ENCODE measurements at regions not wholly inside any gene's neighbourhood (a gene's known extent, or its start where the extent isn't known, plus 50 kb on each side); places are given as distances from the start of the nearest gene placed in this dataset.

DNA sequence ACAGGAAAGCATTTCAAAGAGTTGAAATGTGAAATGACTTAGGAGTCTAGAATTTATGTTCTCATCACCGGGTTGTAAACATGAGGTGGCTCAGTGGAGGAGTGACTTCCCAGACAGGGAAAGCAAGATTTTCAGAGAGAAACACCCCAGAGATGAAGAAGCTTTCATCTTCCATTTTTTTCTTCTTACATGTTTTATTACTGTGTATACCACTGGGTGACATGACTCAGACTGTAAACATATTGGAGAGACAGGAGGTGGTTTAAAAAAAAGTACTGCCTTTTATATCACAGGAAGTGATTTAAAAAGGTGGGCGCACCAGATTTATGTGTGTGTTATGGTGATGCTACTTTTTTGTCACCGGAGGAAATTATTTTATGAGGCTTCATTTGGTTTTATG, 209.1 kb upstream of the TUT7 start:
- Histone ChIP-seq H2AFZ (ENCODE audit: low read length) (no peak overlapping the region), H3K9me3 (ENCODE audit: control insufficient read depth, insufficient read depth, low read depth, low read length) (no peaks in the 10 kb centered on the region), H3K9ac (ENCODE audit: insufficient read depth, low read length) (no peak overlapping the region)

DNA sequence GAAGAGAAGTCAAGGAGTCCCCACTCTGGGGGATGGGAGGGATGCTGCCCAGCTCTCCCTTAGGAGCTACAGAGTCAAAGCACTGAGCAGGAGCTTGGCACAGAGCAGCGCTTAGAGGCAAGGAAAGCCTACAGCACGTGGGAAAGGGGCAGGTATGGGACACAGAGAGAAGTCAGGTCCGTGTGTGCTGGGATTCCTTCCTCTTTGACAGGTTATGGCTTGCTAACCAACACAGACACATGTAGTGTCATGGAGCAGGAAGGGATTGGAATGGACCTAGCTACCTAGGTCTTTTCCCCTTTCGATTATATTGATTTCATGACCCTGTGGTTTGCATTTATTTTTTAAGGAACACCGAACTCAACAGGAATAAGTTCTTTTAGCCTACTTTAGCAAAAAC, 208.5 kb upstream of the TUT7 start:
- DNase-seq (ENCODE audit: low read depth in 2 of 2) = no peak
- H2AFZ ChIP-seq (ENCODE audit: low read length) = no peak overlapping the region
- H3K79me2 ChIP-seq (ENCODE audit: control insufficient read depth, insufficient read depth, low read length) = no peaks in the 10 kb centered on the region
- H4K20me1 ChIP-seq (ENCODE audit: control insufficient read depth, extremely low read depth, insufficient read depth, low read length) = no peaks in the 10 kb centered on the region
- H3K9ac ChIP-seq (ENCODE audit: insufficient read depth, low read length) = no peak overlapping the region
- no peaks in the 10 kb centered on the region for H3K27me3 ChIP-seq (ENCODE audit: control insufficient read depth, insufficient read depth, low read length)
- H3K4me1 ChIP-seq (ENCODE audit: control insufficient read depth, extremely low read depth, insufficient read depth, low read length) = no peaks in the 10 kb centered on the region
- H3K4me3 ChIP-seq (replicated peaks in 1 of 4; ENCODE audit: control extremely low read depth in 1 of 4, insufficient read depth in 1 of 4, low read depth in 3 of 4, low read length in 4 of 4) = no peak overlapping the region
- H3K4me2 ChIP-seq (ENCODE audit: extremely low read depth, insufficient read depth, low read length) = no peak overlapping the region
- no peak overlapping the region for H3K27ac ChIP-seq (ENCODE audit: insufficient read depth, low read length)
- H3K36me3 ChIP-seq (ENCODE audit: control insufficient read depth, insufficient read depth, low read length) = no peaks in the 10 kb centered on the region
- TF ChIP-seq, protein P1, sequence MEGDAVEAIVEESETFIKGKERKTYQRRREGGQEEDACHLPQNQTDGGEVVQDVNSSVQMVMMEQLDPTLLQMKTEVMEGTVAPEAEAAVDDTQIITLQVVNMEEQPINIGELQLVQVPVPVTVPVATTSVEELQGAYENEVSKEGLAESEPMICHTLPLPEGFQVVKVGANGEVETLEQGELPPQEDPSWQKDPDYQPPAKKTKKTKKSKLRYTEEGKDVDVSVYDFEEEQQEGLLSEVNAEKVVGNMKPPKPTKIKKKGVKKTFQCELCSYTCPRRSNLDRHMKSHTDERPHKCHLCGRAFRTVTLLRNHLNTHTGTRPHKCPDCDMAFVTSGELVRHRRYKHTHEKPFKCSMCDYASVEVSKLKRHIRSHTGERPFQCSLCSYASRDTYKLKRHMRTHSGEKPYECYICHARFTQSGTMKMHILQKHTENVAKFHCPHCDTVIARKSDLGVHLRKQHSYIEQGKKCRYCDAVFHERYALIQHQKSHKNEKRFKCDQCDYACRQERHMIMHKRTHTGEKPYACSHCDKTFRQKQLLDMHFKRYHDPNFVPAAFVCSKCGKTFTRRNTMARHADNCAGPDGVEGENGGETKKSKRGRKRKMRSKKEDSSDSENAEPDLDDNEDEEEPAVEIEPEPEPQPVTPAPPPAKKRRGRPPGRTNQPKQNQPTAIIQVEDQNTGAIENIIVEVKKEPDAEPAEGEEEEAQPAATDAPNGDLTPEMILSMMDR (conservative IDR thresholded peaks at IDR 0.05 in 1 of 2, IDR thresholded peaks at IDR 0.05 in 1 of 2; ENCODE audit: low read depth in 1 of 2, low read length in 2 of 2) = no peak
- no peak for TF ChIP-seq EZH2 (IDR thresholded peaks at IDR 0.05; ENCODE audit: low read length, missing control alignments)
- no peaks in the 10 kb centered on the region for H3K9me3 ChIP-seq (ENCODE audit: control insufficient read depth, insufficient read depth, low read depth, low read length)

More for the DNA sequence above, 209.1 kb upstream of the TUT7 start:
- Histone ChIP-seq H3K4me3 (replicated peaks in 1 of 4; ENCODE audit: control extremely low read depth in 1 of 4, insufficient read depth in 1 of 4, low read depth in 3 of 4, low read length in 4 of 4) (no peak overlapping the region), H3K4me2 (ENCODE audit: extremely low read depth, insufficient read depth, low read length) (no peak overlapping the region), H4K20me1 (ENCODE audit: control insufficient read depth, extremely low read depth, insufficient read depth, low read length) (no peaks in the 10 kb centered on the region), H3K4me1 (ENCODE audit: control insufficient read depth, extremely low read depth, insufficient read depth, low read length) (no peaks in the 10 kb centered on the region), H3K27me3 (ENCODE audit: control insufficient read depth, insufficient read depth, low read length) (no peaks in the 10 kb centered on the region), H3K36me3 (ENCODE audit: control insufficient read depth, insufficient read depth, low read length) (no peaks in the 10 kb centered on the region), H3K79me2 (ENCODE audit: control insufficient read depth, insufficient read depth, low read length) (no peaks in the 10 kb centered on the region), H3K27ac (ENCODE audit: insufficient read depth, low read length) (no peak overlapping the region)
- TF ChIP-seq EZH2 (IDR thresholded peaks at IDR 0.05; ENCODE audit: low read length, missing control alignments) = no peak
- TF ChIP-seq, protein P1 (conservative IDR thresholded peaks at IDR 0.05 in 1 of 2, IDR thresholded peaks at IDR 0.05 in 1 of 2; ENCODE audit: low read depth in 1 of 2, low read length in 2 of 2) = no peak
- peak; percentile 15 to 26 for DNase-seq (ENCODE audit: low read depth in 2 of 2)

DNA sequence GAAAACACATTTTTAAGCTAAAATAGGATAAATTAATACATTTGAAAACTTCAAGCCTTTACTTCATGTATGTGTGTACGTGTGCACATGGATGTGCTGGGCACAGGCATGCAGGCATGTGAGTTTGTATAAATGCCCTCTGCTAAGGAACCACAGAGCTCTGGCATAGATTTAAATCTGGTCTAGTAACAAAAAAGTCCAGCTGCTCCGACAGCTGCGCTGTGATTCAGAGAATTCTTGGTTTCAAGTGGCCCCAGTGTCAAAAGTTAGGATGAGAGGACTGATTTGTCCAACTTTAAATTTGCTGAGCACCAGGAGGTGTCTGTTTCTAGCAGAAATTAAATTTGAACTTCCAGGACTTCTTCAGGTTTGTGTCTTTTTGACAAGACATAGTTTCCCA, 203.7 kb upstream of the TUT7 start:
- no peaks in the 10 kb centered on the region for H4K20me1 ChIP-seq (ENCODE audit: control insufficient read depth, extremely low read depth, insufficient read depth, low read length)
- H3K36me3 ChIP-seq (ENCODE audit: control insufficient read depth, insufficient read depth, low read length) = no peaks in the 10 kb centered on the region
- no peak overlapping the region for H3K4me3 ChIP-seq (replicated peaks in 1 of 4; ENCODE audit: control extremely low read depth in 1 of 4, insufficient read depth in 1 of 4, low read depth in 3 of 4, low read length in 4 of 4)
- H3K79me2 ChIP-seq (ENCODE audit: control insufficient read depth, insufficient read depth, low read length) = no peaks in the 10 kb centered on the region
- H3K4me2 ChIP-seq (ENCODE audit: extremely low read depth, insufficient read depth, low read length) = no peak overlapping the region
- H3K27me3 ChIP-seq (ENCODE audit: control insufficient read depth, insufficient read depth, low read length) = no peaks in the 10 kb centered on the region
- DNase-seq (ENCODE audit: low read depth in 2 of 2) = no peak
- no peaks in the 10 kb centered on the region for H3K4me1 ChIP-seq (ENCODE audit: control insufficient read depth, extremely low read depth, insufficient read depth, low read length)
- no peaks in the 10 kb centered on the region for H3K9me3 ChIP-seq (ENCODE audit: control insufficient read depth, insufficient read depth, low read depth, low read length)
- no peak overlapping the region for H2AFZ ChIP-seq (ENCODE audit: low read length)
- H3K9ac ChIP-seq (ENCODE audit: insufficient read depth, low read length) = no peak overlapping the region
- TF ChIP-seq EZH2 (IDR thresholded peaks at IDR 0.05; ENCODE audit: low read length, missing control alignments) = no peak
- TF ChIP-seq, protein P1 (conservative IDR thresholded peaks at IDR 0.05 in 1 of 2, IDR thresholded peaks at IDR 0.05 in 1 of 2; ENCODE audit: low read depth in 1 of 2, low read length in 2 of 2) = no peak
- H3K27ac ChIP-seq (ENCODE audit: insufficient read depth, low read length) = no peak overlapping the region

All from fibroblast of lung (primary cell).